GM19043 (cell line): ENCODE measurements at regions not wholly inside any gene's neighbourhood (a gene's known extent, or its start where the extent isn't known, plus 50 kb on each side); places are given as distances from the start of the nearest gene placed in this dataset.

Experiments used
- ATAC-seq: cut with Tn5 transposase; IDR thresholded peaks from one replicate; pipeline ENCODE4 v1.9.1; 2021; ENCODE audit warnings: low read depth; ENCODE audit not compliant: unreplicated experiment

GRCh38 chr12:88310069-88310468 lies 168.0 kb downstream of the TMTC3 start:
- no peak for ATAC-seq

DNA sequence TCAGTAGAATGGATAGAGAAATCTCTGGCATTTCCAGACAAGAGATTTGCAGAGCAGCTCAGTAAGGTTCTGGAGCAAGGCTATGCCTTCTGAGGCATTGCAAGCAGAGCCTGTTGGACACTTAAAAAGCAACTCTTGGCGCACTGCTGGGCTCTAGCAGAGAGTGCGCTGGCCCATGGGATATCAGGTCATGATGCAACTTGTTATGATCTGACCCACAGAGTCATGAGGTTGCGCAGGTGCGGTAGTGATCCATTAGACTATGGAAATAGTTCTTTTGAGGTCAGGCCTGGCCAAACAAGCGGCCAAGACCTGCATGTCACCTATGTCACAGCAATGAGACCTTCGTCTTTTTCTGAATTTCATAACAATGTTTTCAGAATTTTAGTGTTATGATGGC lies 168.6 kb downstream of the TMTC3 start:
- no peak for ATAC-seq

- no peak for ATAC-seq
Measured at GRCh38 chr12:88313554-88313953, 171.4 kb downstream of the TMTC3 start.

- no peak for ATAC-seq
Measured at GRCh38 chr12:88314706-88315105, 172.6 kb downstream of the TMTC3 start.

DNA sequence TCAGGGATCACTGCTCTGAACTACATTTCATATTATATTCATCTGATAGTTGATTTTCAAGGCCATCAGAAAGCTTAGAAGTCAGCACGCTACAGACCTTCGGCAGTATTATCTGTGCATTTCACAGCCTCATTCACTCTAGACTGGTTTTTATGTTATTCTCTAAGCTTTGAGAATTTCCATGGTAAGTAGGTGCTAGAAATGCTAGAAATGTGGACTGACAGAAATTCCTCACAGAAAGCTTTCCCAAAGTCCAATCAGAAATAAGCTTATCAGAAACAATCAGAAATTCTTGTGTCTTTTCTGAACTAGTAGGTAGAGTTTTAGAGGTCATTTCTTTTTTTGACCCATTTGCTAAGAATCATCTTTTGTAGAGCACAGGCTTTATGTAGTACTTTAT lies 176.6 kb downstream of the TMTC3 start:
- no peak for ATAC-seq

DNA sequence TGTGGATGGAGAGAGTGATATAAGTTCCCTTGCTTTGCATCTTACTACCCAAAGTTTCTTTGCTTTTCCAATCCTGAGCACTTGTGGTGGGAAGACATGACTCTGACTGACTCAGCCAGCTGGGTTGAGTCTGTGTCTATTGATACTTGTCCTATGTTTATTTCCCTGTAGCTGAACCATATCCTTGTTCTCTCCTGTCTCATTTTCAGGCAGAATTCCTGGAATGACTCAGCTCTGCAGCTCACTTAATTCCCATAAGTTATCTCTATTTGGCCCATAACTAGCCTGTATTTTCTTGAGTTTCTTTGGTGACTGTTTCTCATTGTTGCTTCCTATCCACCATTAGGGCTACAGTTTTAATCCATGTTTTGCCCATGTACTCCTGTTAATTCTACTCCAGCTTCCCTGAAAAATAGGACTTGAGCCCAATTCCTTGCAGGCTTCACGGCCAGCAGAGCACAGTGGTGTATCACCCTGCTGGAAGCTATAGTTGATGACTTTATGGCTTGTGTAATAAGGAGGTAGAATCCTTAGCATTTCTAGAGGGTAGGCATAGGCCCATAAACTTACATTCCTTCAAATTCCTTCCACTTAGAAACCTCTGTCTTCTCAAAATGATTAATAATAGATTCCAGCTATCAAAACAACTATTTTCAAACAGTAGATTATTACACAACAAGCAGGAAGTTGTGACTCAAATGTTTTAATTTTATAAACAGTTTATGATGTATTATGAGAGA lies 183.1 kb downstream of the TMTC3 start:
- ATAC-seq, result no peak

GRCh38 chr12:88325816-88326189 lies 183.7 kb downstream of the TMTC3 start:
- ATAC-seq, result no peak

DNA sequence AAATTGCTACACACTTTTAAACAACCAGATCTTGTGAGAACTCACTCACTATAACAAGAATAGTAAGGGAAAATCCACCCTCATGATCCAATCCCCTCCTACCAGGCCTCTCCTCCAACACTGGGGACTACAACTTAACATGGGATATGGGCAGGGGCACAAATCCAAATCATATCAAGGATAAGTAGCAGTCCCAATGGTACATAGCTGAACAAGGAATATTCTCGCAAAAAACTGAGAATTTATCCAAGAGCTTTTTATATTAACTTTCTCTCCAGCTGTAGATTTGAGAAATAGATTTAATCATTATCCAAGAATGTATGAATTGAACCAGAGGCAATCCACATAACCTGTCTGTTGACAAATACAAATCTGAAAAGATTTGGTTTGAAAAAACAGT lies 185.2 kb downstream of the TMTC3 start:
- ATAC-seq, result no peak

DNA sequence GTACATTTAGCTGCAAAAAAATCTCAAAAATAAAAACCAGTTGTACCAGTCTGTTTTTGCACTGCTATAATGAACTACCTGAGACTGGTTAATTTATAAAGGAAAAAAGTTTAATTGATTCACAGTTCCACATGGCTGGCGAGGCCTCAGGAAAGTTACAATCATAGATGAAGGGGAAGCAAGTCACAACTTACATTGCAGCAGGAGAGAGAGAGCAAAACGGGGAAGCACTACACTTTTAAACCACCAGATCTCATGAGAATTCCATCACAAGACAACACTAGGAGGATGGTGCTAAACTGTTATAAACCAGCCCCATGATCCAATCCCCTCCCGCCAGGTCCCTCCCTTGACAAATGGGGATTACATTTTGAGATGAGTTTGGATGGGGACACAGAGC lies 186.0 kb downstream of the TMTC3 start:
- ATAC-seq, result no peak

- ATAC-seq, result no peak
Measured at GRCh38 chr12:88329833-88330232, 187.7 kb downstream of the TMTC3 start.

DNA sequence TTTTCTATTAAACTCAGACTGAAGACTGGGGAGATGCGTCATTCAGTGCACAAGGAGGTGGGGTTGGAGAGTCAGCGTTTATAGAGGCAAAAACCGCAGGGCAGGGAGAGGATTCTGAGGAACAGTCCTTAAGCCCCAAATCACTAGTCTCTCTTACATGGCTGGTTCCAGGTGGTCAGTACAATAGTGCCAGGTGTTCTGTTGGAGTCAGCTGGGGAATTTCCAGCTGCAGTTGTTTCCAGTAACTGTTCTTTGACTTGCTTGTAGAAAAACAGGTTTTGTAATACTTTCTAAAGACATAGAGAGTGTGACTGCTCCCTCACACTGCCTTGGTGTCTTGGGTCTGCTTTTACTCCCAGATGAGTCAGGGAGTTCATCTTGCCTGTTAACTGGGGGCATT lies 192.2 kb downstream of the TMTC3 start:
- no peak for ATAC-seq

DNA sequence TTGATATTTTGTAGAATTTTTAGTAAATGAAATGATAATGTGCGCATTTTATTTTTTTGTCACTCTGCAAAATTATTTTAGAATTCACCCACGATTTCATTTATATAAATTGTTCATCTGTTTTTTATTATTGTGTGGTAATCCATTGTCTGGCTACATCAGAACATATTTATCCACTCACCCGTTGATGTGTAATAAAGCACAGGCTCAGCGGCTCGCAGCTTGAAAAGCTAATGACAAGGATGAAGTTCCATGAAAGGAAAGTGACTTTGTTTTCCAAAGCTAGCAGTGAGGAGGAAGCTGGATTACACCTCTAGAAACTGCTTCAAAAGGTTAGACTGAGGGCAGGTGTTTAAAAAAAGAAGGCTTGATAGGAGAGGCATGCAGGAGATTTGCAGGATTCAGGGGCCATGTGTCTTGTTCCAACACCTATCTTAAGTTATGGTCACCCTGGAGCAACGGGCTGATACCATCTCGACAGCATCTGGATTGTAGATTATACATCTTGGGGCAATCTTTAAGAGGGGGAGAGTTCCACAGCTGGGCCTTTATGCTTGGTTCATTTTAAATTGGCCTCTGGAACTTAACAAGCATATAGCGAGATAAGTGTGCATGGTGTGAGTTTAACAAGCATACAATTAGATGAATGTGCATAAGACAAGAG lies 194.1 kb downstream of the TMTC3 start:
- no peak for ATAC-seq

- ATAC-seq, result no peak
Measured at GRCh38 chr12:88338486-88338885, 196.4 kb downstream of the TMTC3 start.

GRCh38 chr12:88339254-88339949 lies 197.3 kb downstream of the TMTC3 start:
- no peak for ATAC-seq

GRCh38 chr12:88339966-88340365 lies 197.9 kb downstream of the TMTC3 start:
- no peak for ATAC-seq

DNA sequence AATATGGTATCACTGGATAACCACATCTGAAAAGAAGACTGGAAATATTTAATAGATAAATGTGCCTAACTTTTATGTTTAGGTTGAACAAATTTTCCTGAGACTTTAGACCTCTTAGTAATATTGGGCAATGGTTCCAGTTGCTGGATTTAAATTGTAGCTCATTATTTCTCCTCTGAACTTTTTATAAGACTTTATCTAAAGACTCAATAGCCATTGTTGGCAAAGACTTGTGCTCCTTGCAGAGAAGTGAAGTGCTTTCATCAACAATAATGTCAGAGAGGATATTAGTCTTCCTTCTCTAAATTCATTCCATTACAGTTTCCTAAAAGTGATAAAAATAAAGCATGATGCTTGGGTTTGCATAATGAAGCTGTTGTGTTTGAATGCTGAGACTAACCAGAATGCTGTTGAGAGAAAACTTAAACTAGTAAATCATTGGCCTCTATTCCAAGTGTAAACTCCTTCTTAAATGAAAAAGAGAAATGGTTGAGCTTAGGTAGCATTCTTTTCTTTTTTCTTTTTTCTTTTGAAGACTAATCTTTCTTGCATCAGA lies 200.2 kb downstream of the TMTC3 start:
- no peak for ATAC-seq

DNA sequence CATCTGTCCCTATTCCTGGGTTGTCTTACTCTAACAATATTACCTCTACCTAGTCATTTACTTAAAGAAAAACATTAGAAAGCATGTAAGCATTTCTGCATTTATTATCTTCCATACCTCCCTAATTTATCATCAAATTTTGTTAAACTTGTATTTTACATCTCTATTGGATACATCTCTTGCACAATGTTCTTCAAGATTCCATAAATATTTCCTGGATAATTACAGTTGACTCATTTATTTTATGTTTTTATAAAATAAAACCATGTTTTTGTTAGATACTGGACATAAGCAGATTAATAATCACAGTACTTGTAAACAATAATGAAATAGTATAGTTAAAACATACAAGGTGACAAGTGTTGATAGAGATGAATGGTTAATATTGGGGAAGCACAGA lies 209.0 kb downstream of the TMTC3 start:
- ATAC-seq, result no peak

DNA sequence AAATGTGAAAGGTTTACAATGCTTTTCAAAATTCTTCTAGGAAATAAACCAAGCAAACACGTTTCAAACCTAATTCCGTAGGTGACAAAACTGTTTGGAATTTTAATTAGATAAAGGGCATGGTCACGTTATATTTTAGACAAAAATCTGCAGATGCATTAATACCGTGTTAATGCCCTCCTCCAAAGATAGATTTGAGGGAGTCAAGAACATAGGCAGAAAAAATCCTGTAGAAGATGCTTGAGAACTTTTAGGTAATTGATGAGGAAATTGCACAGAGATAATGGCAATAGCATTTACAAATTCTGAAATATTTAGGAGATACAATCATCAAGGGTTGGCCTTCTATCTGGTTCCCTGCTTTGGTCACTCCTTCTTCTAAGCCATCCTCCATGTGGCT lies 212.6 kb downstream of the TMTC3 start:
- ATAC-seq, result no peak

GRCh38 chr12:88360343-88360742 lies 218.2 kb downstream of the TMTC3 start:
- ATAC-seq, result no peak

DNA sequence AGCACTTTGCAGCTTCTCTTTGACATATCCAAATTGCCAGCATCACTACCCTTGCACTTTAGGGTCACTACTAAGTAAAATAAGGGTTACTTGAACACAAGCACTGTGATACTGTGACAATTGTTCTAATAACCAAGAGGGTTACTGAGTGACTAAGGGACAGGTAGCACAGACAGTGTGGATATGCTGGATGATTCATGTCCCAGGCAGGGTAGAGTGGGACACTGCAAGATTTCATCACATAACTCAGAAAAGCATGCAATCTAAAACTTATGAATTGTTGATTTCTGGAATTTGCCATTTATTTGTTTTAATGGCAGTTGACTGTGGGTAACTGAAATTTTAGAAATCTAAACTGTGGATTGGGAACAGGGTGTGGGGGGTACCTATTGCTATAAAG lies 218.8 kb downstream of the KITLG start:
- no peak for ATAC-seq

- ATAC-seq, result no peak
Measured at GRCh38 chr12:88362439-88362838, 217.8 kb downstream of the KITLG start.

DNA sequence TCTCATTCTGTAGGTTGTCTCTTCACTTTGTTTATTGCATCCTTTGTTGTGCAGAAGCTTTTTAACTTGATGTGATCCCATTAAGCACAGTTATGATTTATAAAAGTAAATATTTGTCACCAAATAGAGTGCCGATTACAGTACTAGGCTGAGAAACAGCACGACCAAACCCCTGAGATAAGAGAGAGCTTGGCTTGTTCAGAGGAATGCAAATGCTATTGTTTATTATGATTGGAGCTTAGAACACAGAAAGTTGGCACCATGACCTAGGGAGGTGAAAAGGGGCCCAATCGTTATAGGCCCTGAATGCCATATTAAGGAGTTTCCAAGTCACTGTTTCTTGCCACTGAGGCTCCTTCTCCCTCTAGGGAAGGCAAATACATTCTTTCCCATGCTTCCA lies 214.9 kb downstream of the KITLG start:
- no peak for ATAC-seq
